Smooth muscle cell (in vitro differentiated cells): ENCODE measurements at regions not wholly inside any gene's neighbourhood (a gene's known extent, or its start where the extent isn't known, plus 50 kb on each side); places are given as distances from the start of the nearest gene placed in this dataset.

Experiments used
- DNase-seq: peaks from one replicate; lab custom pipeline; 2025; ENCODE audit not compliant: unreplicated experiment; lab: John Stamatoyannopoulos, UW
- H2AFZ ChIP-seq: fragments of 200-600 bp; sonication (generic); 2 replicates; pipeline ENCODE4 v1.6.0; 2016; ENCODE audit warnings: antibody characterized with exemption, low read depth, mild to moderate bottlenecking
- H3F3A ChIP-seq: fragments of 200-600 bp; sonication (generic); 2 replicates; pipeline ENCODE4 v1.6.0; 2017; ENCODE audit warnings: antibody characterized with exemption, low read depth
- H3K27ac ChIP-seq: fragments of 200-600 bp; sonication (generic); 2 replicates; pipeline ENCODE4 v1.5.1; 2016; ENCODE audit warnings: low read depth, mild to moderate bottlenecking
- H3K27me3 ChIP-seq: fragments of 200-600 bp; sonication (generic); 2 replicates; pipeline ENCODE4 v1.6.1; 2016; ENCODE audit warnings: low read depth, mild to moderate bottlenecking
- H3K36me3 ChIP-seq: fragments of 200-600 bp; sonication (generic); 2 replicates; pipeline ENCODE4 v1.5.1; 2016; ENCODE audit warnings: low read depth
- H3K4me1 ChIP-seq: fragments of 200-600 bp; sonication (generic); 2 replicates; pipeline ENCODE4 v1.5.1; 2016; ENCODE audit warnings: low read depth
- H3K4me2 ChIP-seq: fragments of 200-600 bp; sonication (generic); 2 replicates; pipeline ENCODE4 v1.6.0; 2016; ENCODE audit warnings: mild to moderate bottlenecking
- H3K4me3 ChIP-seq: fragments of 200-600 bp; sonication (generic); 2 replicates; pipeline ENCODE4 v1.5.1; 2016; ENCODE audit warnings: mild to moderate bottlenecking
- H3K79me2 ChIP-seq: fragments of 200-600 bp; sonication (generic); 2 replicates; pipeline ENCODE4 v1.6.0; 2016; ENCODE audit warnings: low read depth, mild to moderate bottlenecking
- H3K9ac ChIP-seq: fragments of 200-600 bp; sonication (generic); 2 replicates; pipeline ENCODE4 v1.6.0; 2016; ENCODE audit warnings: low read depth
- H3K9me3 ChIP-seq: fragments of 200-600 bp; sonication (generic); replicated peaks from 2 replicates; pipeline ENCODE4 v1.5.1; 2016; ENCODE audit warnings: low read depth
- H4K20me1 ChIP-seq: fragments of 200-600 bp; sonication (generic); 2 replicates; pipeline ENCODE4 v1.6.0; 2016; ENCODE audit warnings: low read depth
- WGBS: methylation state at CpG from one replicate; pipeline ENCODE4 v1.1.7; 2016; ENCODE audit warnings: low lambda C conversion rate; 5-methylcytosine and 5-hydroxymethylcytosine counted together
- TF ChIP-seq, protein P1 (sequence below): fragments of 200-600 bp; sonication (generic); IDR thresholded peaks from 2 replicates; pipeline ENCODE4 v1.5.1; 2017; ENCODE audit warnings: borderline replicate concordance, mild to moderate bottlenecking, antibody characterized with exemption; ENCODE audit not compliant: insufficient read depth, poor library complexity, severe bottlenecking

DNA sequence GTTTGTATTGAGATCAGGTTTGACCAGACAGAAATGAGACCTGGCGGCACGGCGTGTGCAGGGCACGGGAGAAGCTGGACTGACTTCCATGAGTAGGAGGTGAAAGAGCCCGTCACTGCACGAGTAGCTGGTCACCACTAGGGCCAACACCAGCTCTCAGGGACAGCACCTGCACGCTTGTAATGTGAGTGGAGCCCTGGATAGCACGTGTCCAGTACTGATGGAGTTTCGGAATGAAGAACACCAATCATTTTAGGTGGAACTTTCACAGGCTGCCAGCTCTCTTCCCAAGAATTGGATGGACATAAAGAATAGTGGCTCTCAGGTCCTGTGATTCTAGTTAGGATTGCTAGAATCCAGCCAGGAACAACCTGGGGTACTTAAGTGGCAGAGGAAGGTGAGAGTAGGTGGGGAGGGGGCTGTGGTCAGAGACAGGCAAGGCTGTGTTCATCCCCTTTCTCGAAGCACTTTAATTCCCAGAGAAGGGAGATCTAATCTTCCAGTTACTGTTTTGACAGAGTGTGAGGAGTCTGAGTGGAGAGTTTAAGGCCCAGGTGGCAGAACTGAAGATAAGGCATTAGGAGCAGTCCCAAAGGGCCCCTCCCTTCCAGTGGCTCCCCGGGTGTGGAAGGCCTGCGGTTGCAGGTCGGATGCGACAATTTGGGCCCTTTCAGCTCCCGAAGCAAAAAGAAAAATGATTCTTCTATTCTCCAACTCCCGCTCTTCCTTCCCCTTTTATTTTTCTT, 314.8 kb downstream of the QKI start:
- no peak for DNase-seq
- H3K4me2 ChIP-seq, result no peak overlapping the region
- no peaks in the 10 kb centered on the region for H3K27me3 ChIP-seq
- H3K9me3 ChIP-seq, result no peaks in the 10 kb centered on the region
- H3K4me3 ChIP-seq, result no peak overlapping the region
- H3K36me3 ChIP-seq, result no peaks in the 10 kb centered on the region
- H3K27ac ChIP-seq, result no peak overlapping the region
- H3K9ac ChIP-seq, result no peak overlapping the region
- WGBS, result 86% methylated on average over 16 of the region's 16 CpGs
- no peak overlapping the region for H2AFZ ChIP-seq
- H3F3A ChIP-seq, result no peaks in the 10 kb centered on the region
- TF ChIP-seq, protein P1, sequence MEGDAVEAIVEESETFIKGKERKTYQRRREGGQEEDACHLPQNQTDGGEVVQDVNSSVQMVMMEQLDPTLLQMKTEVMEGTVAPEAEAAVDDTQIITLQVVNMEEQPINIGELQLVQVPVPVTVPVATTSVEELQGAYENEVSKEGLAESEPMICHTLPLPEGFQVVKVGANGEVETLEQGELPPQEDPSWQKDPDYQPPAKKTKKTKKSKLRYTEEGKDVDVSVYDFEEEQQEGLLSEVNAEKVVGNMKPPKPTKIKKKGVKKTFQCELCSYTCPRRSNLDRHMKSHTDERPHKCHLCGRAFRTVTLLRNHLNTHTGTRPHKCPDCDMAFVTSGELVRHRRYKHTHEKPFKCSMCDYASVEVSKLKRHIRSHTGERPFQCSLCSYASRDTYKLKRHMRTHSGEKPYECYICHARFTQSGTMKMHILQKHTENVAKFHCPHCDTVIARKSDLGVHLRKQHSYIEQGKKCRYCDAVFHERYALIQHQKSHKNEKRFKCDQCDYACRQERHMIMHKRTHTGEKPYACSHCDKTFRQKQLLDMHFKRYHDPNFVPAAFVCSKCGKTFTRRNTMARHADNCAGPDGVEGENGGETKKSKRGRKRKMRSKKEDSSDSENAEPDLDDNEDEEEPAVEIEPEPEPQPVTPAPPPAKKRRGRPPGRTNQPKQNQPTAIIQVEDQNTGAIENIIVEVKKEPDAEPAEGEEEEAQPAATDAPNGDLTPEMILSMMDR, result no peak
- H4K20me1 ChIP-seq, result no peaks in the 10 kb centered on the region
- H3K4me1 ChIP-seq, result no peaks in the 10 kb centered on the region
- no peaks in the 10 kb centered on the region for H3K79me2 ChIP-seq

DNA sequence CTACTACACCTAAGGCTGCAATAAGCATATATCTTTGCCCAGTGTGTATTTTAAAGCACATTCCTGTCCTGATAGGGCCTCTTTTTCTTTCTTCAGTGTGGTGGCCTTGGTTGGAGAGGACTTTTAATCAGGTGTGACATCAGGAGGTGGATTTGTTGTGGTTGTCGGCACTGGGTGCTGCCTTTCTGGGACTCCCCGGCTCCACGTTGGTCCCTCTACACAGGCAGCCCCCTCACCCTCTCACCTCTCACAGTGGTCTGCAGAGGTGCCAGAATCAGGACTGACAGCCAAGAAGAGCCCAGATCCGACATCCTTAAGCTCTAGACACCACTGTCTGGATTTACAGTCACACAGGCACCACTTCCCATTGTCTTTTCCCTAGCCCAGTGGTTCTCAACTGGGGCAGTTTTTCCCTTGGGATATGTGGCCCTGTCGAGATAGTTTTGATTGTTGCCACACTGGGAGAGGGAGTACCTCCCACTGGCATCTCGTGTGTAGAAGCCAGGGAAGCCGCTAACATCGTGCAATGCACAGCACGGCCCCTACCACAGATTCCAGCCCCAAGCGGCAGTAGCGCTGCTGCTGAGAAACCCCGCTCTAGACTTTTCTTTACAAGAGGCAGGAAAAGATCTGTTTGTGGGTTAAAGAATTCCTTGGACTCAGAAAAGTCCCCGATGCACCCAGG, 314.1 kb downstream of the QKI start:
- Histone ChIP-seq H3F3A (no peaks in the 10 kb centered on the region), H3K4me3 (no peak overlapping the region), H3K27me3 (no peaks in the 10 kb centered on the region), H2AFZ (no peak overlapping the region), H3K4me2 (no peak overlapping the region), H3K36me3 (no peaks in the 10 kb centered on the region), H3K9ac (no peak overlapping the region), H3K79me2 (no peaks in the 10 kb centered on the region), H3K4me1 (no peaks in the 10 kb centered on the region), H3K27ac (no peak overlapping the region), H4K20me1 (no peaks in the 10 kb centered on the region), H3K9me3 (no peaks in the 10 kb centered on the region)
- DNase-seq, result no peak
- 85% methylated on average over 13 of the region's 13 CpGs for WGBS
- TF ChIP-seq, protein P1, result no peak

DNA sequence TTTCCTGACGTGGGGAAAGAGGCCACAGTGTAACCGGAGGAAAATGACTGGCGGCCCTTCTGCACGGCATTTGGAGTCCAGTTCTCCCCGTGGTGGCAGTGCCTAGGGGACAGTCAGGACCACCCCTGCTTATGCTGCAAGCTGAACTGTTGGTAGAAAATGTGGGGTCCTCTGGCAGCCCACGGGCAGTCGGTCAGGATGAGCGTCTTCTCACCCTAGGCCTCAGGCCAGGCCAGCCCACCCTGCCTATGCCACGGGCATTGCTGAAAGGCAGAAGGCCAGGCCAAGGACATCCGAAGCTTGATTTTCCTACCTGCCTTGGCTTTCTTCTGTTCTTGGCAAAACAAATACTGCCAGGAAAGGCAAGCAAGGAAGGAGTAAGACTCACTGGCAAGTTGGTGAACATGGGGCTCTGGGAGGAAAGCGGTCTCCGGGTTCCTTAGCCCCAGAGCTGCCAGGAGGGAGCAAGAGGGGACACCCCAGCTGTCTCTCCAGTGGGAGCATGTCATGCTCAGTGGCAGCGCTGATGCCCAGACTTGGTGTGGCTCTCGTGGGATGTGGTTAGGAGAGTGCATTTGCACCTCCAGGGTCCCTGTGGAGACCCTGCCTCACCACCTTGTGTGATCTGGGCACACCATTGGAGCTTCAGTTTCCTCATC, 311.6 kb downstream of the QKI start:
- no peaks in the 10 kb centered on the region for H3K79me2 ChIP-seq
- no peaks in the 10 kb centered on the region for H3K27me3 ChIP-seq
- H3K9ac ChIP-seq, result no peak overlapping the region
- no peak overlapping the region for H3K4me3 ChIP-seq
- H3K27ac ChIP-seq, result no peak overlapping the region
- TF ChIP-seq, protein P1, result no peak
- WGBS, result 90% methylated on average over 14 of the region's 14 CpGs
- H3K9me3 ChIP-seq, result no peaks in the 10 kb centered on the region
- no peak for DNase-seq
- H2AFZ ChIP-seq, result no peak overlapping the region
- no peaks in the 10 kb centered on the region for H3K4me1 ChIP-seq
- H4K20me1 ChIP-seq, result no peaks in the 10 kb centered on the region
- no peaks in the 10 kb centered on the region for H3K36me3 ChIP-seq
- H3K4me2 ChIP-seq, result no peak overlapping the region
- H3F3A ChIP-seq, result no peaks in the 10 kb centered on the region
